Ascending aorta (tissue), 2 donors: ENCODE measurements at regions not wholly inside any gene's neighbourhood (a gene's known extent, or its start where the extent isn't known, plus 50 kb on each side); places are given as distances from the start of the nearest gene placed in this dataset.

Source experiments
- DNase-seq, 2 donors: peaks; one replicate each; pipeline ENCODE4 v3.0.0-alpha.2; 2019; ENCODE audit warnings: low spot score in 2 of 2
- H3K27ac ChIP-seq, 2 donors: fragments of 200-600 bp; sonication (generic); one replicate each; pipeline ENCODE4 v1.5.1; 2016 to 2017; ENCODE audit warnings: mild to moderate bottlenecking in 1 of 2
- H3K27me3 ChIP-seq: fragments of 200-600 bp; sonication (generic); one replicate; pipeline ENCODE4 v1.5.1; 2017
- H3K36me3 ChIP-seq, 2 donors: fragments of 200-600 bp; sonication (generic); one replicate each; pipeline ENCODE4 v1.5.1; 2016
- H3K4me1 ChIP-seq, 2 donors: fragments of 200-600 bp; sonication (generic); one replicate each; pipeline ENCODE4 v1.5.1; 2016 to 2017; ENCODE audit warnings: mild to moderate bottlenecking in 1 of 2
- H3K4me3 ChIP-seq, 2 donors: fragments of 200-600 bp; sonication (generic); one replicate each; pipeline ENCODE4 v1.5.1; 2016 to 2017; ENCODE audit warnings: mild to moderate bottlenecking in 1 of 2
- H3K9me3 ChIP-seq, 2 donors: fragments of 200-600 bp; sonication (generic); one replicate each; pipeline ENCODE4 v1.5.1; 2016
- CTCF ChIP-seq, 3 experiments: fragments of 200-600 bp in 2 of 3; fragments of 450-650 bp in 1 of 3; sonication (generic) in 2 of 3; IDR thresholded peaks; one replicate each; pipeline ENCODE4 v1.5.1; 2016 to 2019; ENCODE audit warnings: antibody characterized with exemption in 3 of 3, mild to moderate bottlenecking in 1 of 3, moderate library complexity in 1 of 3
- intact Hi-C: fragments of 100-400 bp; cut with DNase I; formaldehyde crosslinking; loops from one replicate; pipeline ENCODE4 v1.15.1; 2023

GRCh38 chr13:99071211-99071610 lies 93.3 kb upstream of the DOCK9 start:
- intact Hi-C loops, result no loop called here
- Histone ChIP-seq H3K27ac (no peak overlapping the region), H3K36me3 (peaks cover 0 to 2% of the 10 kb centered on the region in 2 donors), H3K4me1 (no peaks in the 10 kb centered on the region), H3K9me3 (peaks cover 5 to 9% of the 10 kb centered on the region in 2 donors), H3K4me3 (no peak overlapping the region), H3K27me3 (no peaks in the 10 kb centered on the region)
- DNase-seq, result no peak
- no peak for TF ChIP-seq CTCF (IDR thresholded peaks at IDR 0.05)

GRCh38 chr13:99071666-99072065 lies 93.8 kb upstream of the DOCK9 start:
- Histone ChIP-seq H3K4me1 (no peaks in the 10 kb centered on the region), H3K27me3 (no peaks in the 10 kb centered on the region), H3K27ac (no peak overlapping the region), H3K4me3 (no peak overlapping the region), H3K9me3 (peaks cover 5 to 9% of the 10 kb centered on the region in 2 donors), H3K36me3 (peaks cover 0 to 2% of the 10 kb centered on the region in 2 donors)
- no peak for DNase-seq
- intact Hi-C loops, result no loop called here
- no peak for TF ChIP-seq CTCF (IDR thresholded peaks at IDR 0.05)

- Histone ChIP-seq H3K4me1 (no peaks in the 10 kb centered on the region), H3K36me3 (peaks cover 0 to 2% of the 10 kb centered on the region in 2 donors), H3K27ac (no peak overlapping the region), H3K27me3 (no peaks in the 10 kb centered on the region), H3K4me3 (no peak overlapping the region), H3K9me3 (peaks cover 5 to 9% of the 10 kb centered on the region in 2 donors)
- no peak for TF ChIP-seq CTCF (IDR thresholded peaks at IDR 0.05)
- no peak for DNase-seq
- intact Hi-C loops, result no loop called here
These were observed 94.5 kb upstream of the DOCK9 start for GRCh38 chr13:99072356-99072755.

GRCh38 chr13:99072941-99073340 lies 95.1 kb upstream of the DOCK9 start:
- Histone ChIP-seq H3K9me3 (peaks cover 5 to 9% of the 10 kb centered on the region in 2 donors), H3K4me3 (no peak overlapping the region), H3K4me1 (no peaks in the 10 kb centered on the region), H3K27me3 (no peaks in the 10 kb centered on the region), H3K36me3 (peaks cover 0 to 2% of the 10 kb centered on the region in 2 donors), H3K27ac (no peak overlapping the region)
- no peak for DNase-seq
- intact Hi-C loops, result no loop called here
- TF ChIP-seq CTCF (IDR thresholded peaks at IDR 0.05), result no peak

GRCh38 chr13:99074693-99075092 lies 96.8 kb upstream of the DOCK9 start:
- intact Hi-C loops, result no loop called here
- no peak for DNase-seq
- H3K4me3 ChIP-seq, result no peak overlapping the region
- H3K36me3 ChIP-seq, result peaks cover 0 to 2% of the 10 kb centered on the region in 2 donors
- no peak overlapping the region for H3K27ac ChIP-seq
- H3K27me3 ChIP-seq, result no peaks in the 10 kb centered on the region
- TF ChIP-seq CTCF (IDR thresholded peaks at IDR 0.05), result no peak
- H3K4me1 ChIP-seq, result no peaks in the 10 kb centered on the region
- H3K9me3 ChIP-seq, result peaks cover 5 to 9% of the 10 kb centered on the region in 2 donors
